ENCODE measurements at regions not wholly inside any gene's neighbourhood (a gene's known extent, or its start where the extent isn't known, plus 50 kb on each side); places are given as distances from the start of the nearest gene placed in this dataset.
"Not testable (repeated sequence)": the region's sequence is repeated elsewhere in the genome, so short reads cannot be mapped to it uniquely, and the experiment has no call there.

GRCh38 chr10:5268743-5269142 lies 72.1 kb downstream of the AKR1C4 start:
- no peak for DNase-seq

DNA sequence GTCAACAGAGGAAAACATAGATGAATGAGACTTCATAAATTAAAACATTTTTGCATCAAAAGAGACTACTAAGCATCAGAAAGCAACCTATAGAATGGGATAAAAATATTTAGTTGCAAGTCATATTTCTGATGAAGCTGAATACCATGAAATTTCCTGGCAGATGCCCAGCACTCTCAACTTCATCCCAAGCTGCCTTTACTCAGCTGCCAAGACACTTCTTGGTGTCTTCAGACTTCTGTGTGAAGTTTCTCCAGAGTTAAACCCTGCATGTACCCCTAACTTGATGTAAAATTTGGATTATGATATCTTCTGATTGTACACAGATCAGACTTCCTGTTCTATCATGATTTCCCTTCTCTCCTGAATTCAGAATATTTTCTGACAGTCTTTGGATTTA lies 73.2 kb downstream of the AKR1C4 start:
- DNase-seq = no peak

DNA sequence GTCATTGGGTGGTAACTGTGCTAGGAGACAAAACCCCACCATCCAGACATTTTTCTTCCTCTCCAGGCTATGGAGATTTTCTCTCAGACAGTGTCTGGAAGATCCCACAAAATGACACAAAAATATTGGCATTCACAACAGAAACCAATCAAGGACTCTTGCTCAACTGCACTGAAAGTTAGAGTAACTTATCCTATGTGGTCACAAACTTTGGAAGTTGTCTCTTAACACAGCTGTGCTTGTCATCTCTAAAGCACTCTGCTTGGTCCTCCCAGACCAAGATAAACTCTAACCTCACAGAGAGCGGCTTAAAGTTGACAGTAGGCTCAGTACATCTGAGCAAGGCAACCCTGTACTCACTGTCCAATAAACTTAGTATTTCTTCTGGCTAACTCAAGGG lies 74.9 kb downstream of the AKR1C4 start:
- DNase-seq = no peak

GRCh38 chr10:5272065-5272803 lies 75.6 kb downstream of the AKR1C4 start:
- no peak for DNase-seq

- DNase-seq = no peak
Measured at GRCh38 chr10:5274795-5275194, 78.2 kb downstream of the AKR1C4 start.

- DNase-seq = no peak
Measured at GRCh38 chr10:5281356-5281755, 83.4 kb upstream of the UCN3 start.

- DNase-seq = no peak
Measured at GRCh38 chr10:5282137-5282536, 82.6 kb upstream of the UCN3 start.

DNA sequence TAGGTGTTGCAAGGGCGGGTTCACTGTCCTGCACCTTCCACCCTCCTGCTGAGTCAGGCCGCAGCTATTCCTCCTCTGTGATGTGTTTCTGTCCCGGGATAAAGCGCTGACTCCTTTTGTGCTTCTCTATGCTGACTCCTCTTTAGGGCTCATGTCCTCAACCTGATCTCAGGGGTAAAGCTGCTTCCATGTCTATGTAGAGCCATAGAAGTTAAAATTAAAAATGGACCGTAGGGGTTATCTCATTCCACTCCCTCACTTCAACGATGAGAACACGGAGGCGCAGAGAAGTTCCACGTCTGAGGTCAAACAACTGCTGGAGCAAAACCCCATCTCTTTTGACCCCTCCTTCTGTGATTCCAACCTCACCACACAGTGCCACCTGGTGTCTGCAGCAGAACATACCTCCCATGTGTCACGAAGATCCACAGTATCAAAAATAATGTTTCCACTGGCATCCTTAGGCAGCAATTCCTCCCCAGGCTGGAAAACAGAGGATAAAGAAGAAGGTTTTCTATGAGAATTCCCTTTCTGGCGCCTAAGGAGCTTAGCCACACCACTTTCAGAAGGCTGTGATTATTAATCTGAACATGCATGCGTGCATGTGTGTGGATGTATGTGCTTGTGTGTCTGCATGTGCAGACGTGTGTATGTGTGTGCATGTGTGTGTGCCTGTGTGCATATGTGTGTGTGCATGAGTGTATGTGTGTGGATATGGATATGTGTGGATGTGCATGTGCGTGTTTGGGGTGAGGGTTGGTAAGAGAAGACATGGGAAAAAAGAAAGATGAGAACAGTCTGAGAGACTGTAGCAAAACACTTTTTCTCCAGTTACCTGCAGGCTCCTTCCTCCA lies 81.2 kb upstream of the UCN3 start:
- DNase-seq = peak; percentile 15

DNA sequence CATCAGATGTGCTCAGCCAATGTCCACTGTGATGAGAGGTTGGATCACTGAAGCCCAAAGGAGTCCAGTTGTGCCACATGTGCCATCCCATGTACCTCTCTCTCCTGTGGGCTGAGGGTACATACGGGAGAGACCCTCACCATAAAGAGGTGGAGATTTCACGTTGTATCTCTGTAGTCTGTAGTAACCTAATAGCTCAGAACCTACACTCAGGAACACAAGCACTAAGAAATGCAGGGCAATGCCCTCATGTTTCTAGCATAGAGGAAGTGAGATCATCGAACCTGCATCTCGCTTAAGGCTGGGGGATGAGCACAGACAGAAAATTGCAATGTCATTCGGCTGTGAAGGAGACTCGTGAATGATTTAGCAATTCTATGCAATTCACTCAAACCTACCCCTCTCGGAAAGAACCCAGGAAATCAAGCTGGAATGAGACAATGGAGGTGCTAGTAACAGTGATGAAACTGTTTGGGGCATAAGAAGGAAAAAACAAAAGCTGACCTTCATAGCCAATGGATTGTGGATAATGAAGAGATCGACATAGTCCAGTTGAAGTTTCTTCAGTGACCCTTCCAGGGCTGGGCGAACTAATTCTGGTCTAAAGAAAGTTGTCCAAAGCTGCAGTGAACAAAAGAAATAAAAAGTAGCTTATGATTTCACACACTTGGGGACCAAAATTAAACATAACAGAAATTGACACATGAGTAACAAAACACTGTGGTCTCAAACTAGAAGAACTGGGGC lies 80.3 kb upstream of the UCN3 start:
- no peak for DNase-seq

- DNase-seq = no peak
Measured at GRCh38 chr10:5285186-5285585, 79.6 kb upstream of the UCN3 start.

- DNase-seq = no peak
Measured at GRCh38 chr10:5288359-5288758, 76.4 kb upstream of the UCN3 start.

DNA sequence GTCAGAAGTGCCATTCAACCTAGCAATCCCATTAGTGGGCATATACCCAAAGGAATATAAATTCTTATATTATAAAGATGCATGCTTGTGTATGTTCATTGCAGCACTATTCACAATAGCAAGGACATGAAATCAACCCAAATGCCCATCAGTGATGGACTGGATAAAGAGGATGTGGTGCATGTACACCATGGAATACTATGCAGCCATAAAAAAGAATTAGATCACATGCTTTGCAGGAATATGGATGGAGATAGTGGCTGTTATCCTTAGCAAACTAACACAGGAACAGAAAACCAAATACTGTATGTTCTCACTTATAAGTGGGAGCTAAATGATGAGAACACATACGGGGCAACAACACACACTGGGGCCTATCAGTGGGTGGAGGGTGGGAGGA lies 75.5 kb upstream of the UCN3 start:
- not testable (repeated sequence) for DNase-seq

DNA sequence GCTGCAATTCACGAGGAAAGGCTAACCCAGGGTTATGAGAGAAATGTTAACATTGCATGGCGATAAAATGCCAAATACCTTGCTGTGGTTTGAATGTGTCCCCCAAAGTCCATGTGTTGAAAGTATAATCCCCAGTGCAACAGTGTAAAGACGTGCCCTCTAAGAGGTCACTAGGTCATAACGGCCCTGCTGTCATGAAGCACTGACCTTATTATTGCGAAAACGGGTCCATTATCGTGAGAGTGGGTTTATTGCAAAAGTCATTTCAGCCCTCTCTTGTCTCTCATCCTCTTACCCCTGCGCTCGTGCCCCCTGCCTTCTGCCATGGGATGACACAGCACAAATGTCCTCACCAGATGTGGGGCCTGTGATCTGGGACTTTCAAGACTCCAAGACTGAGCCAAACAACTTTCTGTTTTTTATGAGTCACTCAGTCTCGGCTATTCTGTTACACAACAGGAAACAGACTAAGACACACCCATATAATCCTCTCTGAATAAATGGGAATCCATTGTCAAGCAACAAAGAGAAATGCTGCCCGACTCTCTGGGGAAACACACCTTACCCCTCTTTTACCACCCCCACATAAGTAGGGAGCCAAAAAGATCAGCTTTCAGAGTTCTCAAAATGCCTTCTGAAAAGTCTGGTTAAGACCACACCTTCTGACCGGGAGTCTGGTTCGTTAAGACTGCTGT lies 73.1 kb upstream of the UCN3 start:
- DNase-seq = peak; percentile 9

- DNase-seq = no peak
Measured at GRCh38 chr10:5292196-5292735, 72.5 kb upstream of the UCN3 start.

GRCh38 chr10:5292970-5293369 lies 71.8 kb upstream of the UCN3 start:
- not testable (repeated sequence) for DNase-seq

GRCh38 chr10:5293691-5294550 lies 70.8 kb upstream of the UCN3 start:
- DNase-seq = no peak

- DNase-seq = no peak
Measured at GRCh38 chr10:5297466-5297865, 67.3 kb upstream of the UCN3 start.

DNA sequence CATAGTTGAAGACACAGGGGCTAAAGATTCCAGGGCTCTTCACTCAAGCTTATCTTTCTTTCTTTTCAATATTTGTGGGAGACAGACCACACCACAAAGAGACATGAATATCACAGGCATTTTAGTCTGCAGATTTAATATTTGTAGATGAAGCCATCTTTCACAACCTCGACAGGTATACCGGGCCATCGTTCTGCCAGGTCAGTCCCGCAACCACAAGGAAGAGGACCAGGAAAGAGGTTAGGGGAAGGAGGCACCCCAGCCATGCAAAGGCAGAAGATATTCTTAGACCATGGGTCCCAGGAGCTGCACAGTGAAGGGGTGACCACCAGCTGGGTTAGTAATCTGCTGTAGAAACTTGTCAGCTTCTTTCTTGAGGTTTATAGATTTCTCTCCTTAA lies 66.8 kb upstream of the UCN3 start:
- DNase-seq = no peak

DNA sequence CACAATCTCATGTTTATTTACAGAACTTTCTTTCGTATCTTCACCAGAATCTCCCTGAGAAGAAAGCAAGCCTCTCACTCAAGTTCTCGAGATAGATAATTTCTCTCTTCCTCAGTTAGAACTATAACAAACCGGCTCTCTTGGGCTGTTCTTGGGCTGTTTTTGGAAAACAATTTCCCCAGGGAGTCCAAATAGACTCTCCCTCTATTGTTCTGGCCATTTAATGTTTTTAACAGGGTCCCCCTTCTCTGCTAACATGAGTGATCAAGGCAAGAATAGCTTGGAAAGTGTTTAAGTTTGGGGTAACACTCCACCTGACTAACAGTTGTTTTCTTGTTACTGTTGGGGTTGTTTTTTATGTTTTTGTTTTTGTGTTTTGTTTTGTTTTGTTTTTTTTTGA lies 64.8 kb upstream of the UCN3 start:
- DNase-seq = no peak

DNA sequence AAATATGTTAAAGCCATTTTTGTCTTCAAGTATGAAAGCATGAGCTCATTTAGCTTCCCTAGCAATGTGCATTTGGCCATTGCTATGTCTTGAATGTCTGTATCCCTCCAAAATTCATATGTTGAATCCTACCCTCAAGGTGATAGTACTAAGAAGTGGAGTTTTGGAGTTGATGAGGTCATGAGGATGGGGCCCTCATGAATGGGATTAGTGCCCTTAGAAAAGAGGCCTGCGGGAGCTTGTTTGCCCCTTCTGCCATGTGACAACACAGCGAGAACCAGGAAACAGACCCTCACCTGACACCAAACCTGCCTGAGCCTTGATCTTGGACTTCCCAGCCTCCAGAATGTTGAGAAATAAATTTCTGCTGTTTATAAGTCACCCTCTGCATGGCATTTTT lies 61.3 kb upstream of the UCN3 start:
- no peak for DNase-seq

DNA sequence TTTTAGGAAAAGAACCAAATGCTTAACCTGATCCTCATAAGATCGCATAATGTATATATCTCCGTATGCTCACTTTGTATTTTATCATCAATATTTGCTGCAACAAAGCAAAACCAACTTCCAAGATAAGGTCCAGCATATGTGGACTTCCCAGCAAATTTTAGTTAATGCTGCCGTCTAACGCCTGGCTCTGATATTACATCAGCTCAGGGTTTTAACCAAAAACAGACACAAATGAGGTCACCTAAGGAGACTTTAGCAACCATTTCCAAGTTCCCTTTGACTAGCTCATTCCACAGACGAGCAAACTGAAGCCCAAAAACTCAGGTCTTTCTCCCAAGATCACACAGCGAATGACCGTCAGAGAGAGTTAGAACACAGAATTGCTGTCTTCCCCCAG lies 59.4 kb upstream of the UCN3 start:
- DNase-seq = no peak

DNA sequence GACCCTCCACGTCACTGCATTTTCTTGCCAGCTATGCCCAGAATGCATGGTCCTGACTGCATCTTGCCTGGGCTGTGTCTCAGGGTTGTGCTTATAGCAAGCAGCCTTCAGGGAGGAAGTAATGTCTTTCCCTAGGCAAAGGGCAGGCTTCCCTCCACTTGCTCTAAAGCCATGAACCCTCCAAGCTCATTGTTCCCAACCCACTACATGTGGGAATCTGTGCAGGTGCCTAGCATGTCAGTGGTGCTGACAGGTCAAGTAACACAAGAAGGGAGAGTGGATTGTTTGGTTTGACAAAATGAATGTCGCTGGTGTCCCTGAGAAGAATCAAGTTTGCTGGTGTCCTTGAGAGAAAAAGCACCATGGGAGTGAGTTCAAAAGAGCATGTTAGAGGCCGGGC lies 53.9 kb upstream of the UCN3 start:
- DNase-seq = no peak
